RWPE1 (cell line): ENCODE measurements at regions not wholly inside any gene's neighbourhood (a gene's known extent, or its start where the extent isn't known, plus 50 kb on each side); places are given as distances from the start of the nearest gene placed in this dataset.

ENCODE experiments used
- CTCF ChIA-PET: fragments of 350-600 bp; sonication (Branson Sonifier 250); formaldehyde crosslinking; extraction: SDS; loops from one replicate; lab custom pipeline; 2021; lab: Yijun Ruan, JAX
- POLR2A ChIA-PET: fragments of 400-600 bp; formaldehyde crosslinking; extraction: SDS; loops from one replicate; lab custom pipeline; 2020; ENCODE audit warnings: antibody characterized with exemption; ENCODE audit not compliant: low non-redundant PET; lab: Yijun Ruan, JAX
- DNase-seq: peaks from one replicate; pipeline ENCODE4 v3.0.0; 2012; ENCODE audit warnings: low spot score
- H3K27ac ChIP-seq: fragments of 450-650 bp; 2 replicates; pipeline ENCODE4 v1.5.1; 2017
- CTCF ChIP-seq: fragments of 450-650 bp; conservative IDR thresholded peaks from 2 replicates; pipeline ENCODE4 v1.5.1; 2017; ENCODE audit warnings: low read depth, mild to moderate bottlenecking

DNA sequence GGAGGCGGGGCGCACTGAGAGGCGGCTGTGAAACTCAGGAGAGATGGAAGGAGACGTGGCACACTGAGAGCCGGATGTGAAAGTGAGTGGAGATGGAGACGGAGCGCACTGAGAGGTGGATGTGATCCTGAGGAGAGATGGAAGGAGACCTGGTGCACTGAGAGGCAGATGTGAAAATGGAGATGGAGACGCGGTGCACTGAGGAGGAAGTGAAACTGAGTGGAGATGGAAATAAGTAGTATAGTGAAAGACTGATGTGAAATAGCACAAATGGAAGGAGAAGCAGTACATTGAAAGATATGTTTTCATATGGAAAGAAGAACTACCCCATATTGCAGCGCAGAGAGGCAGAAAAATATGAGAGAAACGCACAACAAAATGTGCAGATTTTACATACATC is 281.6 kb upstream of the RGPD4 start:
- no peak for DNase-seq
- ChIA-PET POLR2A (no interaction called here), CTCF (no interaction called here)
- TF ChIP-seq CTCF, result no peak
- no peak overlapping the region for H3K27ac ChIP-seq

DNA sequence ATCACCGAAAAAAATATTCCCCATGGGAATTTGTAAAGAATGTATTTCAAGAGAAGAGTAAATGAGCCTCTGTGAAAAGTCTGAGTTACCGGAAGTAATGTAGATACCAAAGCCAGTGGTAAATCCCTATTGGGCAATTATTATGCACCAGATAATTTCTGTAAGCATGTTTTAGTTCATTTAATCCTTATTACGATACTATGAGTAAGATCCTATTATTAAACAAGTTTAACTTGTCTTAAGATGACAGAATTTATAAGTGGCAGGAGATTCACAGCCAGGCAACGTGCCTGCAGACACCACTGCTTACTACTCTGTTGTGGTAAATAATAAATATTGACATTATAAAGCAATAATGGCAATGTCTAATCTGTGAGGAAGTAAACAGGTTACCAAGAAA is 280.8 kb upstream of the RGPD4 start:
- no peak for TF ChIP-seq CTCF
- CTCF ChIA-PET, result no interaction called here
- POLR2A ChIA-PET, result no interaction called here
- H3K27ac ChIP-seq, result no peak overlapping the region
- DNase-seq, result no peak

DNA sequence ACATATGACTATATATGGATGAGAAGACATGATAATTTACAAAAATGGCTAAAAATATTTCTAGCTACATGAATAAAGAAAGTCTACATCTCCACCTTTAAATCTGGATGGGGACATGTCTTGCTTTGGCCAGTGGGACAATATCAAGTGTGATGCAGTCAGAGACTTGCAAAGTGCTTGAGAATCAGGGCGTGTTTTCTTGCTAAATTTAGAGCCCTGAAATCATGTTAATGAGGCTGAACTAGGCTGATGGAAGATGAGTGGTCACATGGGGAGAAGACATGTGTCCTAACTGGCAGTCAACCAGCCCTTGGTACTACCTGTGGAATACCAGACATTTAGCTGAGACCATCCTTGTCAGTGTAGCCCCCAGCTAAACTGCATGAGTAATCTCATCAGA is 278.5 kb upstream of the RGPD4 start:
- no peak for TF ChIP-seq CTCF
- ChIA-PET POLR2A (no interaction called here), CTCF (no interaction called here)
- DNase-seq, result no peak
- H3K27ac ChIP-seq, result no peak overlapping the region

DNA sequence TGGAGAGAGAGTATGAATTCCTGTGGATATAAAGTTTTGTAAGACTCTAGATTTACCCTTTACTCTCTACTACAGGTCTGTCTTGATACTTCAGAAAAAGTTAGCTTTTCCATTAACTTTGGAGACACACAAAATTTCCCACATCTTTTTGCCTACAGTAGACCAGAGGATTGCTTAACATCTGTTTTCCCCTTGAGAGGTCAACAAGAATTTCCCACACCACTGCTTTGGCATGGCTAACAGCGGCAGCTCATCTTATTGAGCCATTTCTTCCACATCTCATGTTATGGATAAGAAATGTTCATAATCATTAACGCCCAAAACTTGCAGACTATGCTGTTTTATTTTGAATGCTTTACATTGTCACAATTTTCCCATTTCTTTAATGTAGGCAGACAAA is 273.6 kb upstream of the RGPD4 start:
- H3K27ac ChIP-seq, result no peak overlapping the region
- CTCF ChIA-PET, result no interaction called here
- no peak for TF ChIP-seq CTCF
- POLR2A ChIA-PET, result no interaction called here
- DNase-seq, result no peak

- H3K27ac ChIP-seq, result no peak overlapping the region
- ChIA-PET CTCF (no interaction called here), POLR2A (no interaction called here)
- TF ChIP-seq CTCF, result no peak
- DNase-seq, result no peak
Observed at GRCh38 chr2:107553539-107553938, 273.2 kb upstream of the RGPD4 start.

DNA sequence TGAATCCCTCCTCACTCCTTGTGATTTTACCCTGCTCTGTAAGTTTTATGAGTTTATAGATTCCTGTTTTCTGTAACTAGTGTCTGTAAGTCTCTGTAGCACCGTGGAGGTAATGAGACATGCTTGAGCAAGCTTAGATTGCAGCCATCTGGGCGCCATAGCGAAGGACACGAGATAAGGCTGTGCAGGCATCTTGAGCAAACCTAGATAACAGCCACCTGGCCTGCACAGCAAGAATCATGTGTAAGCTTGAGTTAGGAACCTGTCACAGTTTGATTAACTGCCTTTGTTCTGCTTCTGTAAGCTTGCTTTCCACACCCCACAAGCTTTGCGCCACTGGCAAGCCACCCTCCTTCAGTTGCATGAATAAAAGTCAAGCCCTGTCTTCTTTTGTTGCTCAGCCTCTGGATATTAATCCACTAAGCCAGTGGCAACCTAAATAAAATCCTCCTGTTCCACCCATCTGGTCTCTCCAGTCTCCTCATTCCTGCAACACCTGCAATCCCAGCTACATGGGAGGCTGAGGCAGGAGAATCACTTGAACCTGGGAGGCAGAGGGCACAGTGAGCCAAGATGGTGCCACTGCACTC is 270.6 kb upstream of the RGPD4 start:
- DNase-seq, result no peak
- TF ChIP-seq CTCF, result no peak
- ChIA-PET POLR2A (no interaction called here), CTCF (interaction anchor here (0.6 kb wide), 1 partner anchor 13 kb away, joined by 3 read pairs; no protein-coding TSS in a partner anchor)
- no peak overlapping the region for H3K27ac ChIP-seq
